Neural progenitor cell (in vitro differentiated cells): ENCODE measurements at regions not wholly inside any gene's neighbourhood (a gene's known extent, or its start where the extent isn't known, plus 50 kb on each side); places are given as distances from the start of the nearest gene placed in this dataset.
A peak's percentile ranks its signal among the peaks of the same experiment; 100 is the strongest.

Source experiments
- DNase-seq: peaks from one replicate; pipeline ENCODE4 v3.0.0-alpha.2; 2016; ENCODE audit warnings: low spot score
- H2AFZ ChIP-seq: fragments of 200-600 bp; sonication (generic); replicated peaks from 2 replicates; pipeline ENCODE4 v1.6.1; 2016; ENCODE audit warnings: antibody characterized with exemption
- H3F3A ChIP-seq: fragments of 200-600 bp; sonication (generic); 2 replicates; pipeline ENCODE4 v1.6.1; 2016; ENCODE audit warnings: antibody characterized with exemption, low read depth
- H3K27ac ChIP-seq: fragments of 200-600 bp; sonication (generic); 2 replicates; pipeline ENCODE4 v1.5.1; 2016; ENCODE audit warnings: mild to moderate bottlenecking
- H3K27me3 ChIP-seq: fragments of 200-600 bp; sonication (generic); 2 replicates; pipeline ENCODE4 v1.6.1; 2016; ENCODE audit warnings: mild to moderate bottlenecking, moderate library complexity
- H3K36me3 ChIP-seq: fragments of 200-600 bp; sonication (generic); 2 replicates; pipeline ENCODE4 v1.5.1; 2016
- H3K4me1 ChIP-seq: fragments of 200-600 bp; sonication (generic); 2 replicates; pipeline ENCODE4 v1.6.1; 2016; ENCODE audit warnings: mixed run types
- H3K4me2 ChIP-seq: fragments of 200-600 bp; sonication (generic); 2 replicates; pipeline ENCODE4 v1.6.1; 2016
- H3K4me3 ChIP-seq: fragments of 200-600 bp; sonication (generic); 2 replicates; pipeline ENCODE4 v1.5.1; 2016
- H3K79me2 ChIP-seq: fragments of 200-600 bp; sonication (generic); 2 replicates; pipeline ENCODE4 v1.6.1; 2016; ENCODE audit warnings: low read depth
- H3K9ac ChIP-seq: fragments of 200-600 bp; sonication (generic); 2 replicates; pipeline ENCODE4 v1.6.1; 2016
- H3K9me3 ChIP-seq: fragments of 200-600 bp; sonication (generic); 2 replicates; pipeline ENCODE4 v1.5.1; 2016; ENCODE audit warnings: low read depth
- H4K20me1 ChIP-seq: fragments of 200-600 bp; sonication (generic); 2 replicates; pipeline ENCODE4 v1.6.1; 2016; ENCODE audit warnings: low read depth
- H3K27ac Mint-ChIP-seq: 3 replicates; pipeline ENCODE4 v1.8.0; 2021; ENCODE audit warnings: mixed read lengths
- H3K27me3 Mint-ChIP-seq: 2 replicates; pipeline ENCODE4 v1.8.0; 2022; ENCODE audit warnings: low read depth, mild to moderate bottlenecking, inconsistent platforms, moderate library complexity, mixed read lengths; ENCODE audit not compliant: insufficient read depth
- H3K36me3 Mint-ChIP-seq: 3 replicates; pipeline ENCODE4 v1.8.0; 2021; ENCODE audit warnings: mixed read lengths
- H3K4me1 Mint-ChIP-seq: 3 replicates; pipeline ENCODE4 v1.8.0; 2021; ENCODE audit warnings: mixed read lengths
- H3K4me3 Mint-ChIP-seq: 3 replicates; pipeline ENCODE4 v1.8.0; 2021; ENCODE audit warnings: mild to moderate bottlenecking, moderate library complexity, mixed read lengths
- H3K9me3 Mint-ChIP-seq: 3 replicates; pipeline ENCODE4 v1.8.0; 2020; ENCODE audit warnings: mixed read lengths
- EZH2 ChIP-seq: fragments of 200-600 bp; sonication (generic); IDR thresholded peaks from 2 replicates; pipeline ENCODE4 v1.6.1; 2017; ENCODE audit warnings: antibody characterized with exemption, mild to moderate bottlenecking, moderate library complexity
- EZH2phosphoT487 ChIP-seq: fragments of 200-600 bp; sonication (generic); IDR thresholded peaks from 2 replicates; pipeline ENCODE4 v1.6.1; 2017; ENCODE audit warnings: antibody characterized with exemption
- TF ChIP-seq, protein P1 (sequence below): fragments of 200-600 bp; sonication (generic); IDR thresholded peaks from 2 replicates; pipeline ENCODE4 v1.5.1; 2017; ENCODE audit warnings: antibody characterized with exemption, mild to moderate bottlenecking

DNA sequence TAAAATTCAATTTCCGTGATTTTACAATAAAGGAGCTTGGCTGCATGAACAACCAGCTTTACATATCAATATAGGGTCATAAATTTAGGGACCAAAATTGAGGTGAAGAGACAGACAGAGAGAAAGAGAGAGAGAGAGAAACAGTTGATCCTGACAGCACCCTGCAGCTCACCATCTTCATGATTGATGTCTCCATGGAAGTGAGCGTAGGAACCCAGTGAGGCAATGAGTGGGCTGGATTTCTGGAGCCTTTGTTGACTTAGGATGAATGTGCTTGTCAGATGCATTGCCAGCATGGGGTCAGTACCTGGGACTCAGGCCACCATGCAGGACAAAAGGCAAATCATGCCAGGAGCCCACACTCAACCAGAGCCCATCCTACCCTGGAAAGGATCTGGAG lies 165.1 kb upstream of the SYNDIG1 start:
- H3K36me3 Mint-ChIP-seq = no peaks in the 10 kb centered on the region
- Histone ChIP-seq H3K79me2 (no peaks in the 10 kb centered on the region), H3K9ac (no peak overlapping the region), H2AFZ (no peak overlapping the region), H3K36me3 (no peaks in the 10 kb centered on the region), H3K4me1 (no peaks in the 10 kb centered on the region), H3K4me3 (no peak overlapping the region), H4K20me1 (no peaks in the 10 kb centered on the region), H3K27ac (no peak overlapping the region), H3K4me2 (no peak overlapping the region), H3K27me3 (no peaks in the 10 kb centered on the region), H3F3A (no peaks in the 10 kb centered on the region), H3K9me3 (no peaks in the 10 kb centered on the region)
- no peaks in the 10 kb centered on the region for H3K27me3 Mint-ChIP-seq
- H3K9me3 Mint-ChIP-seq = no peaks in the 10 kb centered on the region
- H3K27ac Mint-ChIP-seq = no peak overlapping the region
- H3K4me3 Mint-ChIP-seq = no peak overlapping the region
- no peak for TF ChIP-seq EZH2
- TF ChIP-seq EZH2phosphoT487 = no peak
- TF ChIP-seq, protein P1, sequence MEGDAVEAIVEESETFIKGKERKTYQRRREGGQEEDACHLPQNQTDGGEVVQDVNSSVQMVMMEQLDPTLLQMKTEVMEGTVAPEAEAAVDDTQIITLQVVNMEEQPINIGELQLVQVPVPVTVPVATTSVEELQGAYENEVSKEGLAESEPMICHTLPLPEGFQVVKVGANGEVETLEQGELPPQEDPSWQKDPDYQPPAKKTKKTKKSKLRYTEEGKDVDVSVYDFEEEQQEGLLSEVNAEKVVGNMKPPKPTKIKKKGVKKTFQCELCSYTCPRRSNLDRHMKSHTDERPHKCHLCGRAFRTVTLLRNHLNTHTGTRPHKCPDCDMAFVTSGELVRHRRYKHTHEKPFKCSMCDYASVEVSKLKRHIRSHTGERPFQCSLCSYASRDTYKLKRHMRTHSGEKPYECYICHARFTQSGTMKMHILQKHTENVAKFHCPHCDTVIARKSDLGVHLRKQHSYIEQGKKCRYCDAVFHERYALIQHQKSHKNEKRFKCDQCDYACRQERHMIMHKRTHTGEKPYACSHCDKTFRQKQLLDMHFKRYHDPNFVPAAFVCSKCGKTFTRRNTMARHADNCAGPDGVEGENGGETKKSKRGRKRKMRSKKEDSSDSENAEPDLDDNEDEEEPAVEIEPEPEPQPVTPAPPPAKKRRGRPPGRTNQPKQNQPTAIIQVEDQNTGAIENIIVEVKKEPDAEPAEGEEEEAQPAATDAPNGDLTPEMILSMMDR = no peak
- no peak for DNase-seq
- H3K4me1 Mint-ChIP-seq = no peaks in the 10 kb centered on the region

GRCh38 chr20:24303393-24304170 lies 165.8 kb upstream of the SYNDIG1 start:
- Histone ChIP-seq H3K4me2 (no peak overlapping the region), H3F3A (no peaks in the 10 kb centered on the region), H3K4me3 (no peak overlapping the region), H3K4me1 (no peaks in the 10 kb centered on the region), H2AFZ (no peak overlapping the region), H3K79me2 (no peaks in the 10 kb centered on the region), H3K27ac (no peak overlapping the region), H3K27me3 (no peaks in the 10 kb centered on the region), H3K9ac (no peak overlapping the region), H4K20me1 (no peaks in the 10 kb centered on the region), H3K36me3 (no peaks in the 10 kb centered on the region), H3K9me3 (no peaks in the 10 kb centered on the region)
- Mint-ChIP-seq H3K27ac (no peak overlapping the region), H3K9me3 (no peaks in the 10 kb centered on the region), H3K4me1 (peaks cover 1% of the 10 kb centered on the region), H3K4me3 (no peak overlapping the region), H3K27me3 (peaks cover 2% of the 10 kb centered on the region), H3K36me3 (no peaks in the 10 kb centered on the region)
- TF ChIP-seq EZH2 = no peak
- TF ChIP-seq, protein P1 = peak; percentile 22
- peak; percentile 10 for DNase-seq

- Histone ChIP-seq H3K9ac (no peak overlapping the region), H3K4me2 (no peak overlapping the region), H2AFZ (no peak overlapping the region), H3K27me3 (no peaks in the 10 kb centered on the region), H3K4me1 (no peaks in the 10 kb centered on the region), H3K36me3 (no peaks in the 10 kb centered on the region), H4K20me1 (no peaks in the 10 kb centered on the region), H3K79me2 (no peaks in the 10 kb centered on the region), H3F3A (no peaks in the 10 kb centered on the region), H3K4me3 (no peak overlapping the region), H3K9me3 (no peaks in the 10 kb centered on the region), H3K27ac (no peak overlapping the region)
- H3K4me3 Mint-ChIP-seq = no peak overlapping the region
- H3K27ac Mint-ChIP-seq = no peak overlapping the region
- H3K36me3 Mint-ChIP-seq = no peaks in the 10 kb centered on the region
- peaks cover 5% of the 10 kb centered on the region for H3K27me3 Mint-ChIP-seq
- TF ChIP-seq, protein P1 = no peak
- DNase-seq = peak; percentile 9
- no peaks in the 10 kb centered on the region for H3K9me3 Mint-ChIP-seq
- peaks cover 16% of the 10 kb centered on the region for H3K4me1 Mint-ChIP-seq
Measured at GRCh38 chr20:24297993-24298392, 171.4 kb upstream of the SYNDIG1 start.
